B cell (primary cell): ENCODE measurements at regions not wholly inside any gene's neighbourhood (a gene's known extent, or its start where the extent isn't known, plus 50 kb on each side); places are given as distances from the start of the nearest gene placed in this dataset.

Source experiments
- ATAC-seq: fragments of 200-7000 bp; cut with Tn5 transposase; one replicate; pipeline ENCODE4 v1.10.0; 2021; ENCODE audit warnings: low read depth, mild to moderate bottlenecking, moderate number of reproducible peaks, moderate library complexity
- CTCF ChIA-PET: fragments of 350-600 bp; sonication (Branson Sonifier 250); formaldehyde crosslinking; loops from one replicate; lab custom pipeline; 2021; ENCODE audit warnings: antibody characterized with exemption, inconsistent platforms; lab: Charles Lee
- POLR2A ChIA-PET: fragments of 350-600 bp; sonication (Branson Sonifier 250); formaldehyde crosslinking; loops from one replicate; lab custom pipeline; 2021; ENCODE audit warnings: antibody characterized with exemption; lab: Charles Lee
- DNase-seq: peaks from one replicate; pipeline ENCODE4 v3.0.0; 2013
- H2AFZ ChIP-seq: 2 replicates; pipeline ENCODE4 v1.6.1; 2012; ENCODE audit warnings: mild to moderate bottlenecking, low read depth, low read length; ENCODE audit not compliant: insufficient read depth, poor library complexity, severe bottlenecking
- H3K27ac ChIP-seq, 2 donors: 1 replicate in 1 of 2; 2 replicates in 1 of 2; pipeline ENCODE4 v1.5.1; 2012 to 2013; ENCODE audit warnings: low read length in 2 of 2, mild to moderate bottlenecking in 2 of 2, moderate library complexity in 1 of 2
- H3K27me3 ChIP-seq, 4 experiments: fragments of 200-600 bp in 1 of 4; sonication (generic) in 1 of 4; replicated peaks in 1 of 4; 1 replicate in 2 of 4; 2 replicates in 2 of 4; pipeline versions ENCODE4 v1.6.1 to v1.7.0; 2013 to 2016; ENCODE audit warnings: low read length in 3 of 4, mild to moderate bottlenecking in 2 of 4, mixed read lengths in 1 of 4, moderate library complexity in 1 of 4; ENCODE audit not compliant: insufficient read depth in 4 of 4, control insufficient read depth in 3 of 4; ENCODE audit errors: control extremely low read depth in 1 of 4
- H3K36me3 ChIP-seq, 2 experiments: replicated peaks in 1 of 2; 1 replicate in 1 of 2; 2 replicates in 1 of 2; pipeline versions ENCODE4 v1.6.1 to v1.7.1; 2013; ENCODE audit warnings: low read length in 1 of 2; ENCODE audit not compliant: insufficient read depth in 2 of 2, control insufficient read depth in 1 of 2; ENCODE audit errors: control extremely low read depth in 1 of 2, extremely low read depth in 1 of 2
- H3K4me1 ChIP-seq, 2 donors: fragments of 200-600 bp in 1 of 2; sonication (generic) in 1 of 2; 1 replicate in 1 of 2; 2 replicates in 1 of 2; pipeline versions ENCODE4 v1.5.1 to v1.6.1; 2013 to 2017; ENCODE audit warnings: low read length in 2 of 2; ENCODE audit not compliant: control insufficient read depth in 2 of 2, insufficient read depth in 2 of 2
- H3K4me2 ChIP-seq: replicated peaks from 2 replicates; pipeline ENCODE3; 2012; ENCODE audit warnings: mild to moderate bottlenecking, low read depth, low read length; ENCODE audit not compliant: poor library complexity, severe bottlenecking
- H3K4me3 ChIP-seq, 5 experiments: fragments of 200-600 bp in 1 of 5; sonication (generic) in 1 of 5; 1 replicate in 3 of 5; 2 replicates in 2 of 5; pipeline versions ENCODE4 v1.5.1 to v1.7.0; 2011 to 2016; ENCODE audit warnings: low read length in 4 of 5, mild to moderate bottlenecking in 4 of 5, low read depth in 2 of 5, control low read depth in 1 of 5, moderate library complexity in 1 of 5; ENCODE audit not compliant: insufficient read depth in 1 of 5; ENCODE audit errors: control extremely low read depth in 1 of 5, extremely low read depth in 1 of 5
- H3K79me2 ChIP-seq: fragments of 200-600 bp; sonication (generic); one replicate; pipeline ENCODE4 v1.6.0; 2016; ENCODE audit warnings: low read length; ENCODE audit not compliant: control insufficient read depth, insufficient read depth
- H3K9ac ChIP-seq: fragments of 200-600 bp; sonication (generic); 2 replicates; pipeline ENCODE4 v1.6.1; 2017; ENCODE audit warnings: mild to moderate bottlenecking, low read length, moderate library complexity
- H3K9me3 ChIP-seq, 3 donors: one replicate each; pipeline versions ENCODE4 v1.6.1 to v1.7.1; 2013; ENCODE audit warnings: low read length in 2 of 3; ENCODE audit not compliant: control insufficient read depth in 2 of 3, insufficient read depth in 1 of 3; ENCODE audit errors: control extremely low read depth in 1 of 3
- H4K20me1 ChIP-seq: 2 replicates; pipeline ENCODE4 v1.6.0; 2012; ENCODE audit warnings: mild to moderate bottlenecking, low read length; ENCODE audit not compliant: insufficient read depth, control insufficient read depth, poor library complexity, severe bottlenecking
- H3K27ac Mint-ChIP-seq: one replicate; pipeline ENCODE4 v1.8.0; 2021; ENCODE audit warnings: mixed read lengths
- H3K27me3 Mint-ChIP-seq: one replicate; pipeline ENCODE4 v1.8.0; 2021; ENCODE audit warnings: mixed read lengths
- H3K4me1 Mint-ChIP-seq: one replicate; pipeline ENCODE4 v1.8.0; 2021; ENCODE audit warnings: mixed read lengths
- H3K4me3 Mint-ChIP-seq: one replicate; pipeline ENCODE4 v1.8.0; 2021; ENCODE audit warnings: mixed read lengths
- H3K9me3 Mint-ChIP-seq: one replicate; pipeline ENCODE4 v1.8.0; 2022; ENCODE audit warnings: mixed read lengths; ENCODE audit not compliant: insufficient read depth
- CTCF ChIP-seq: fragments of 200-600 bp; IDR thresholded peaks from one replicate; pipeline ENCODE4 v1.8.0; 2022; ENCODE audit warnings: antibody characterized with exemption, mild to moderate bottlenecking
- EZH2 ChIP-seq: IDR thresholded peaks from 2 replicates; pipeline ENCODE4 v1.6.1; 2012; ENCODE audit warnings: borderline replicate concordance, low read depth, mild to moderate bottlenecking, moderate library complexity, low read length; ENCODE audit not compliant: insufficient read depth, poor library complexity, severe bottlenecking
- WGBS: methylation state at CpG from one replicate; pipeline ENCODE4 v1.1.5; 2013; ENCODE audit warnings: missing lambda C conversion rate; ENCODE audit not compliant: insufficient coverage; 5-methylcytosine and 5-hydroxymethylcytosine counted together
- intact Hi-C: fragments of 100-400 bp; cut with micrococcal nuclease; formaldehyde crosslinking; loops from one replicate; pipeline ENCODE4 v1.10.0; 2022

GRCh38 chr10:8301333-8301732 lies 246.8 kb downstream of the GATA3 start:
- Histone ChIP-seq H3K36me3 (no peaks in the 10 kb centered on the region), H3K4me1 (no peaks in the 10 kb centered on the region), H3K27me3 (peaks cover 0 to 3% (median 0%) of the 10 kb centered on the region in 4 experiments), H3K4me2 (no peak overlapping the region), H4K20me1 (no peaks in the 10 kb centered on the region), H3K9me3 (no peaks in the 10 kb centered on the region), H3K27ac (no peak overlapping the region), H3K79me2 (no peaks in the 10 kb centered on the region), H3K4me3 (no peak overlapping the region), H2AFZ (no peak overlapping the region), H3K9ac (no peak overlapping the region)
- intact Hi-C loops, result no loop called here
- 100% methylated on average over 1 of the region's 2 CpGs for WGBS
- no peaks in the 10 kb centered on the region for H3K9me3 Mint-ChIP-seq
- ATAC-seq (no peak), DNase-seq (no peak)
- no peak overlapping the region for H3K27ac Mint-ChIP-seq
- H3K4me3 Mint-ChIP-seq, result no peak overlapping the region
- H3K27me3 Mint-ChIP-seq, result no peaks in the 10 kb centered on the region
- TF ChIP-seq CTCF (no peak), EZH2 (no peak)
- no peaks in the 10 kb centered on the region for H3K4me1 Mint-ChIP-seq
- CTCF ChIA-PET, result interaction anchor here (0.7 kb wide), 1 partner anchor 248 kb away, joined by 3 read pairs; no protein-coding TSS in a partner anchor
- POLR2A ChIA-PET, result no interaction called here

- no peak overlapping the region for H3K4me2 ChIP-seq
- H3K27me3 Mint-ChIP-seq, result no peaks in the 10 kb centered on the region
- no peak overlapping the region for H3K27ac ChIP-seq
- no peak overlapping the region for H3K4me3 ChIP-seq
- intact Hi-C loops, result no loop called here
- no peak overlapping the region for H3K4me3 Mint-ChIP-seq
- WGBS, result 100% methylated on average over 2 of the region's 4 CpGs
- ATAC-seq (no peak), DNase-seq (no peak)
- H2AFZ ChIP-seq, result no peak overlapping the region
- H3K9ac ChIP-seq, result no peak overlapping the region
- no peaks in the 10 kb centered on the region for H3K4me1 ChIP-seq
- H3K27me3 ChIP-seq, result peaks cover 0 to 3% (median 0%) of the 10 kb centered on the region in 4 experiments
- ChIA-PET POLR2A (no interaction called here), CTCF (no interaction called here)
- no peaks in the 10 kb centered on the region for H3K9me3 ChIP-seq
- no peaks in the 10 kb centered on the region for H3K36me3 ChIP-seq
- no peak for TF ChIP-seq EZH2
- TF ChIP-seq CTCF, result no peak
- H3K79me2 ChIP-seq, result no peaks in the 10 kb centered on the region
- H3K9me3 Mint-ChIP-seq, result no peaks in the 10 kb centered on the region
- H3K27ac Mint-ChIP-seq, result no peak overlapping the region
- H3K4me1 Mint-ChIP-seq, result no peaks in the 10 kb centered on the region
- H4K20me1 ChIP-seq, result no peaks in the 10 kb centered on the region
These were observed 247.3 kb downstream of the GATA3 start for GRCh38 chr10:8301831-8302230.
